WTC11 (cell line): ENCODE measurements at regions not wholly inside any gene's neighbourhood (a gene's known extent, or its start where the extent isn't known, plus 50 kb on each side); places are given as distances from the start of the nearest gene placed in this dataset.

ENCODE experiments used
- ATAC-seq: fragments of 200-7000 bp; cut with Tn5 transposase; 2 replicates; pipeline ENCODE4 v1.10.0; 2021; ENCODE audit warnings: mild to moderate bottlenecking, moderate library complexity
- CTCF ChIA-PET: fragments of 300-600 bp; sonication (Branson Sonifier 250); formaldehyde crosslinking; loops from one replicate; lab custom pipeline; 2021; ENCODE audit warnings: antibody characterized with exemption; lab: Charles Lee
- POLR2A ChIA-PET: fragments of 350-600 bp; sonication (Branson Sonifier 250); formaldehyde crosslinking; loops from one replicate; lab custom pipeline; 2021; ENCODE audit warnings: antibody characterized with exemption; lab: Charles Lee
- DNase-seq: peaks from one replicate; pipeline ENCODE4 v3.0.0; 2021; ENCODE audit warnings: low spot score
- H3K27ac Mint-ChIP-seq: 2 replicates; pipeline ENCODE4 v1.8.0; 2021; ENCODE audit warnings: mixed read lengths
- H3K27me3 Mint-ChIP-seq: 2 replicates; pipeline ENCODE4 v1.8.0; 2021; ENCODE audit warnings: low read depth, mild to moderate bottlenecking, moderate library complexity, mixed read lengths
- H3K36me3 Mint-ChIP-seq: 2 replicates; pipeline ENCODE4 v1.8.0; 2021; ENCODE audit warnings: mixed read lengths
- H3K4me1 Mint-ChIP-seq: 2 replicates; pipeline ENCODE4 v1.8.0; 2022; ENCODE audit warnings: mixed read lengths
- H3K4me3 Mint-ChIP-seq: 2 replicates; pipeline ENCODE4 v1.8.0; 2021; ENCODE audit warnings: mild to moderate bottlenecking, moderate library complexity, mixed read lengths
- H3K9me3 Mint-ChIP-seq: 2 replicates; pipeline ENCODE4 v1.8.0; 2021; ENCODE audit warnings: mixed read lengths
- CDX4 ChIP-seq: fragments of 250-450 bp; sonication (Bioruptor Pico); IDR thresholded peaks from 2 replicates; pipeline ENCODE4 v1.9.0; 2021; ENCODE audit warnings: moderate library complexity, mild to moderate bottlenecking, inconsistent platforms, borderline replicate concordance
- CREM ChIP-seq: sonication (generic); formaldehyde crosslinking; IDR thresholded peaks from 2 replicates; pipeline ENCODE4 v1.8.1; 2022; ENCODE audit warnings: mild to moderate bottlenecking, missing genetic modification reagents, moderate library complexity
- GTF2I ChIP-seq: fragments of 250-450 bp; sonication (Bioruptor Pico); conservative IDR thresholded peaks from 2 replicates; pipeline ENCODE4 v1.4.0; 2021; ENCODE audit warnings: mild to moderate bottlenecking
- OVOL2 ChIP-seq: fragments of 250-450 bp; sonication (Bioruptor Pico); IDR thresholded peaks from 2 replicates; pipeline ENCODE4 v1.9.0; 2021; ENCODE audit warnings: mild to moderate bottlenecking, borderline replicate concordance
- PREB ChIP-seq: sonication (generic); formaldehyde crosslinking; IDR thresholded peaks from 2 replicates; pipeline ENCODE4 v1.8.1; 2022; ENCODE audit warnings: mild to moderate bottlenecking, missing genetic modification reagents, moderate library complexity, borderline replicate concordance
- SMAD4 ChIP-seq: sonication (generic); formaldehyde crosslinking; IDR thresholded peaks from 2 replicates; pipeline ENCODE4 v1.8.0; 2022; ENCODE audit warnings: mild to moderate bottlenecking, missing genetic modification reagents
- USF2 ChIP-seq: sonication (generic); formaldehyde crosslinking; IDR thresholded peaks from 2 replicates; pipeline ENCODE4 v1.8.1; 2023; ENCODE audit warnings: mild to moderate bottlenecking, missing genetic modification reagents, moderate library complexity
- ZBTB43 ChIP-seq: sonication (generic); formaldehyde crosslinking; IDR thresholded peaks from 2 replicates; pipeline ENCODE4 v1.8.1; 2023; ENCODE audit warnings: mild to moderate bottlenecking, missing genetic modification reagents
- ZNF219 ChIP-seq: sonication (generic); formaldehyde crosslinking; IDR thresholded peaks from 2 replicates; pipeline ENCODE4 v1.8.0; 2023; ENCODE audit warnings: missing genetic modification reagents, mild to moderate bottlenecking, borderline replicate concordance
- ZNF425 ChIP-seq: fragments of 250-450 bp; sonication (Bioruptor Pico); conservative IDR thresholded peaks from 2 replicates; pipeline ENCODE4 v1.9.0; 2021; ENCODE audit warnings: mild to moderate bottlenecking
- TF ChIP-seq, protein P1 (sequence below): fragments of 250-450 bp; sonication (Bioruptor Pico); IDR thresholded peaks from 2 replicates; pipeline ENCODE4 v2.1.2; 2022; ENCODE audit warnings: mild to moderate bottlenecking, moderate library complexity
- TF ChIP-seq, protein P2 (sequence below): sonication (generic); formaldehyde crosslinking; IDR thresholded peaks from 2 replicates; pipeline ENCODE4 v1.8.0; 2022; ENCODE audit warnings: missing genetic modification reagents
- TF ChIP-seq, protein P3 (sequence below): sonication (generic); formaldehyde crosslinking; IDR thresholded peaks from 2 replicates; pipeline ENCODE4 v1.8.1; 2022; ENCODE audit warnings: low read depth, mild to moderate bottlenecking, moderate library complexity, missing genetic modification reagents, borderline replicate concordance
- TF ChIP-seq, protein P4 (sequence below): sonication (generic); formaldehyde crosslinking; IDR thresholded peaks from 2 replicates; pipeline ENCODE4 v1.8.1; 2023; ENCODE audit warnings: mild to moderate bottlenecking, missing genetic modification reagents

- ChIA-PET CTCF (interaction anchor here (0.9 kb wide), 1 partner anchor 110 kb away, joined by 3 read pairs; no protein-coding TSS in a partner anchor), POLR2A (no interaction called here)
- Mint-ChIP-seq H3K27ac (no peak overlapping the region), H3K27me3 (no peaks in the 10 kb centered on the region), H3K36me3 (no peaks in the 10 kb centered on the region), H3K9me3 (no peaks in the 10 kb centered on the region; the same call in 1 of the 2 replicates), H3K4me3 (no peak overlapping the region), H3K4me1 (peaks cover 10% of the 10 kb centered on the region)
- DNase-seq (no peak), ATAC-seq (no peak)
- TF ChIP-seq OVOL2 (CRISPR knock-in tag) (no peak), CDX4 (CRISPR knock-in tag) (no peak), ZNF425 (CRISPR knock-in tag) (no peak), PREB (CRISPR knock-in tag) (no peak), USF2 (CRISPR knock-in tag) (no peak), SMAD4 (CRISPR knock-in tag) (no peak), ZBTB43 (CRISPR knock-in tag) (no peak), GTF2I (CRISPR knock-in tag) (no peak), CREM (CRISPR knock-in tag) (no peak), ZNF219 (CRISPR knock-in tag) (no peak)
- TF ChIP-seq, protein P1, sequence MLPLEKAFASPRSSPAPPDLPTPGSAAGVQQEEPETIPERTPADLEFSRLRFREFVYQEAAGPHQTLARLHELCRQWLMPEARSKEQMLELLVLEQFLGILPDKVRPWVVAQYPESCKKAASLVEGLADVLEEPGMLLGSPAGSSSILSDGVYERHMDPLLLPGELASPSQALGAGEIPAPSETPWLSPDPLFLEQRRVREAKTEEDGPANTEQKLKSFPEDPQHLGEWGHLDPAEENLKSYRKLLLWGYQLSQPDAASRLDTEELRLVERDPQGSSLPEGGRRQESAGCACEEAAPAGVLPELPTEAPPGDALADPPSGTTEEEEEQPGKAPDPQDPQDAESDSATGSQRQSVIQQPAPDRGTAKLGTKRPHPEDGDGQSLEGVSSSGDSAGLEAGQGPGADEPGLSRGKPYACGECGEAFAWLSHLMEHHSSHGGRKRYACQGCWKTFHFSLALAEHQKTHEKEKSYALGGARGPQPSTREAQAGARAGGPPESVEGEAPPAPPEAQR = no peak
- TF ChIP-seq, protein P2, sequence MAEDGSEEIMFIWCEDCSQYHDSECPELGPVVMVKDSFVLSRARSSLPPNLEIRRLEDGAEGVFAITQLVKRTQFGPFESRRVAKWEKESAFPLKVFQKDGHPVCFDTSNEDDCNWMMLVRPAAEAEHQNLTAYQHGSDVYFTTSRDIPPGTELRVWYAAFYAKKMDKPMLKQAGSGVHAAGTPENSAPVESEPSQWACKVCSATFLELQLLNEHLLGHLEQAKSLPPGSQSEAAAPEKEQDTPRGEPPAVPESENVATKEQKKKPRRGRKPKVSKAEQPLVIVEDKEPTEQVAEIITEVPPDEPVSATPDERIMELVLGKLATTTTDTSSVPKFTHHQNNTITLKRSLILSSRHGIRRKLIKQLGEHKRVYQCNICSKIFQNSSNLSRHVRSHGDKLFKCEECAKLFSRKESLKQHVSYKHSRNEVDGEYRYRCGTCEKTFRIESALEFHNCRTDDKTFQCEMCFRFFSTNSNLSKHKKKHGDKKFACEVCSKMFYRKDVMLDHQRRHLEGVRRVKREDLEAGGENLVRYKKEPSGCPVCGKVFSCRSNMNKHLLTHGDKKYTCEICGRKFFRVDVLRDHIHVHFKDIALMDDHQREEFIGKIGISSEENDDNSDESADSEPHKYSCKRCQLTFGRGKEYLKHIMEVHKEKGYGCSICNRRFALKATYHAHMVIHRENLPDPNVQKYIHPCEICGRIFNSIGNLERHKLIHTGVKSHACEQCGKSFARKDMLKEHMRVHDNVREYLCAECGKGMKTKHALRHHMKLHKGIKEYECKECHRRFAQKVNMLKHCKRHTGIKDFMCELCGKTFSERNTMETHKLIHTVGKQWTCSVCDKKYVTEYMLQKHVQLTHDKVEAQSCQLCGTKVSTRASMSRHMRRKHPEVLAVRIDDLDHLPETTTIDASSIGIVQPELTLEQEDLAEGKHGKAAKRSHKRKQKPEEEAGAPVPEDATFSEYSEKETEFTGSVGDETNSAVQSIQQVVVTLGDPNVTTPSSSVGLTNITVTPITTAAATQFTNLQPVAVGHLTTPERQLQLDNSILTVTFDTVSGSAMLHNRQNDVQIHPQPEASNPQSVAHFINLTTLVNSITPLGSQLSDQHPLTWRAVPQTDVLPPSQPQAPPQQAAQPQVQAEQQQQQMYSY (CRISPR knock-in tag) = no peak
- TF ChIP-seq, protein P3, sequence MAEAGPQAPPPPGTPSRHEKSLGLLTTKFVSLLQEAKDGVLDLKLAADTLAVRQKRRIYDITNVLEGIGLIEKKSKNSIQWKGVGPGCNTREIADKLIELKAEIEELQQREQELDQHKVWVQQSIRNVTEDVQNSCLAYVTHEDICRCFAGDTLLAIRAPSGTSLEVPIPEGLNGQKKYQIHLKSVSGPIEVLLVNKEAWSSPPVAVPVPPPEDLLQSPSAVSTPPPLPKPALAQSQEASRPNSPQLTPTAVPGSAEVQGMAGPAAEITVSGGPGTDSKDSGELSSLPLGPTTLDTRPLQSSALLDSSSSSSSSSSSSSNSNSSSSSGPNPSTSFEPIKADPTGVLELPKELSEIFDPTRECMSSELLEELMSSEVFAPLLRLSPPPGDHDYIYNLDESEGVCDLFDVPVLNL (CRISPR knock-in tag) = no peak
- TF ChIP-seq, protein P4, sequence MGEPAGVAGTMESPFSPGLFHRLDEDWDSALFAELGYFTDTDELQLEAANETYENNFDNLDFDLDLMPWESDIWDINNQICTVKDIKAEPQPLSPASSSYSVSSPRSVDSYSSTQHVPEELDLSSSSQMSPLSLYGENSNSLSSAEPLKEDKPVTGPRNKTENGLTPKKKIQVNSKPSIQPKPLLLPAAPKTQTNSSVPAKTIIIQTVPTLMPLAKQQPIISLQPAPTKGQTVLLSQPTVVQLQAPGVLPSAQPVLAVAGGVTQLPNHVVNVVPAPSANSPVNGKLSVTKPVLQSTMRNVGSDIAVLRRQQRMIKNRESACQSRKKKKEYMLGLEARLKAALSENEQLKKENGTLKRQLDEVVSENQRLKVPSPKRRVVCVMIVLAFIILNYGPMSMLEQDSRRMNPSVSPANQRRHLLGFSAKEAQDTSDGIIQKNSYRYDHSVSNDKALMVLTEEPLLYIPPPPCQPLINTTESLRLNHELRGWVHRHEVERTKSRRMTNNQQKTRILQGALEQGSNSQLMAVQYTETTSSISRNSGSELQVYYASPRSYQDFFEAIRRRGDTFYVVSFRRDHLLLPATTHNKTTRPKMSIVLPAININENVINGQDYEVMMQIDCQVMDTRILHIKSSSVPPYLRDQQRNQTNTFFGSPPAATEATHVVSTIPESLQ (CRISPR knock-in tag) = no peak
Measured at GRCh38 chr2:8416001-8416571, 265.8 kb upstream of the ID2 start.
